HG03439 (cell line): ENCODE measurements at regions not wholly inside any gene's neighbourhood (a gene's known extent, or its start where the extent isn't known, plus 50 kb on each side); places are given as distances from the start of the nearest gene placed in this dataset.
"Not testable (repeated sequence)": the region's sequence is repeated elsewhere in the genome, so short reads cannot be mapped to it uniquely, and the experiment has no call there.

ENCODE experiments used
- ATAC-seq: cut with Tn5 transposase; IDR thresholded peaks from one replicate; pipeline ENCODE4 v1.9.1; 2021; ENCODE audit warnings: mild to moderate bottlenecking, moderate library complexity; ENCODE audit not compliant: unreplicated experiment

- no peak for ATAC-seq
Observed at GRCh38 chr18:10164271-10165071, 250.7 kb downstream of the VAPA start.

GRCh38 chr18:10166164-10166807 is 252.5 kb downstream of the VAPA start:
- ATAC-seq: no peak

GRCh38 chr18:10167759-10168158 is 253.9 kb downstream of the VAPA start:
- no peak for ATAC-seq

- ATAC-seq: no peak
Observed at GRCh38 chr18:10168477-10168876, 254.7 kb downstream of the VAPA start.

- ATAC-seq: no peak
Observed at GRCh38 chr18:10169064-10169562, 255.3 kb downstream of the VAPA start.

GRCh38 chr18:10169814-10170213 is 256.0 kb downstream of the VAPA start:
- no peak for ATAC-seq

- ATAC-seq: no peak
Observed at GRCh38 chr18:10170375-10170774, 256.6 kb downstream of the VAPA start.

GRCh38 chr18:10175333-10175732 is 261.5 kb downstream of the VAPA start:
- ATAC-seq: not testable (repeated sequence)

- not testable (repeated sequence) for ATAC-seq
Observed at GRCh38 chr18:10179326-10179725, 265.5 kb downstream of the VAPA start.

- ATAC-seq: no peak
Observed at GRCh38 chr18:10182009-10182624, 268.3 kb downstream of the VAPA start.

- no peak for ATAC-seq
Observed at GRCh38 chr18:10184776-10185175, 269.7 kb upstream of the APCDD1 start.

- no peak for ATAC-seq
Observed at GRCh38 chr18:10188971-10189810, 265.2 kb upstream of the APCDD1 start.

GRCh38 chr18:10190564-10190963 is 263.9 kb upstream of the APCDD1 start:
- ATAC-seq: no peak

- no peak for ATAC-seq
Observed at GRCh38 chr18:10193444-10193843, 261.0 kb upstream of the APCDD1 start.

GRCh38 chr18:10194592-10194991 is 259.8 kb upstream of the APCDD1 start:
- no peak for ATAC-seq

GRCh38 chr18:10195529-10195928 is 258.9 kb upstream of the APCDD1 start:
- no peak for ATAC-seq

GRCh38 chr18:10197097-10197496 is 257.3 kb upstream of the APCDD1 start:
- no peak for ATAC-seq

GRCh38 chr18:10201226-10201625 is 253.2 kb upstream of the APCDD1 start:
- no peak for ATAC-seq

- ATAC-seq: no peak
Observed at GRCh38 chr18:10201659-10202058, 252.8 kb upstream of the APCDD1 start.

GRCh38 chr18:10202845-10203321 is 251.6 kb upstream of the APCDD1 start:
- ATAC-seq: no peak

GRCh38 chr18:10205151-10205550 is 249.3 kb upstream of the APCDD1 start:
- no peak for ATAC-seq
